DOHH2 (cell line): ENCODE measurements at regions not wholly inside any gene's neighbourhood (a gene's known extent, or its start where the extent isn't known, plus 50 kb on each side); places are given as distances from the start of the nearest gene placed in this dataset.

ENCODE experiments used
- EZH2phosphoT487 ChIP-seq: fragments of 200-600 bp; sonication (generic); IDR thresholded peaks from 2 replicates; pipeline ENCODE4 v1.6.1; 2017; ENCODE audit warnings: borderline replicate concordance, mild to moderate bottlenecking, antibody characterized with exemption, low read length, moderate library complexity, mixed read lengths
- TF ChIP-seq, protein P1 (sequence below): fragments of 200-600 bp; sonication (generic); IDR thresholded peaks from one replicate; pipeline ENCODE4 v1.5.1; 2014; ENCODE audit warnings: antibody characterized with exemption, mild to moderate bottlenecking, low read depth, low read length; ENCODE audit not compliant: poor library complexity, severe bottlenecking

DNA sequence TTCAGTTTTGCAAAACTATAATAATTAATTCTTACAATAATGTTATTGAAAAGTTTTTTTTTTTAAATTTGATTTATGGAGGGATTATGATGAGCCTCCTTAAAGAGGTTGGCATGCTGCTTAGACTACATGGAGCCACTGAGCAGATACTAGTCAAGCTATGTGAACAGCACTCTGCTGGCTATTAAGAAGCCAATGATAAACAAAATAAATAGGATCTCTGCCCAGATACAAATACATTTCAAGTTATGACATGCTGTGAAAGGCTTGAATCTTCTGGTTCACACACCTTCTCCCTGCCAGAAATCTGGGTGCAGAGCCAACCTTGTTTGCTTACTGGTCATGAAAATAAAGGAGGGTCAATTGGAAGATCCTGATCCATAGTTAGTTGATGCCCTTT, 107.4 kb upstream of the NAV3 start:
- TF ChIP-seq, protein P1, sequence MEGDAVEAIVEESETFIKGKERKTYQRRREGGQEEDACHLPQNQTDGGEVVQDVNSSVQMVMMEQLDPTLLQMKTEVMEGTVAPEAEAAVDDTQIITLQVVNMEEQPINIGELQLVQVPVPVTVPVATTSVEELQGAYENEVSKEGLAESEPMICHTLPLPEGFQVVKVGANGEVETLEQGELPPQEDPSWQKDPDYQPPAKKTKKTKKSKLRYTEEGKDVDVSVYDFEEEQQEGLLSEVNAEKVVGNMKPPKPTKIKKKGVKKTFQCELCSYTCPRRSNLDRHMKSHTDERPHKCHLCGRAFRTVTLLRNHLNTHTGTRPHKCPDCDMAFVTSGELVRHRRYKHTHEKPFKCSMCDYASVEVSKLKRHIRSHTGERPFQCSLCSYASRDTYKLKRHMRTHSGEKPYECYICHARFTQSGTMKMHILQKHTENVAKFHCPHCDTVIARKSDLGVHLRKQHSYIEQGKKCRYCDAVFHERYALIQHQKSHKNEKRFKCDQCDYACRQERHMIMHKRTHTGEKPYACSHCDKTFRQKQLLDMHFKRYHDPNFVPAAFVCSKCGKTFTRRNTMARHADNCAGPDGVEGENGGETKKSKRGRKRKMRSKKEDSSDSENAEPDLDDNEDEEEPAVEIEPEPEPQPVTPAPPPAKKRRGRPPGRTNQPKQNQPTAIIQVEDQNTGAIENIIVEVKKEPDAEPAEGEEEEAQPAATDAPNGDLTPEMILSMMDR, result no peak
- TF ChIP-seq EZH2phosphoT487, result no peak
